ENCODE measurements at regions not wholly inside any gene's neighbourhood (a gene's known extent, or its start where the extent isn't known, plus 50 kb on each side); places are given as distances from the start of the nearest gene placed in this dataset.

DNA sequence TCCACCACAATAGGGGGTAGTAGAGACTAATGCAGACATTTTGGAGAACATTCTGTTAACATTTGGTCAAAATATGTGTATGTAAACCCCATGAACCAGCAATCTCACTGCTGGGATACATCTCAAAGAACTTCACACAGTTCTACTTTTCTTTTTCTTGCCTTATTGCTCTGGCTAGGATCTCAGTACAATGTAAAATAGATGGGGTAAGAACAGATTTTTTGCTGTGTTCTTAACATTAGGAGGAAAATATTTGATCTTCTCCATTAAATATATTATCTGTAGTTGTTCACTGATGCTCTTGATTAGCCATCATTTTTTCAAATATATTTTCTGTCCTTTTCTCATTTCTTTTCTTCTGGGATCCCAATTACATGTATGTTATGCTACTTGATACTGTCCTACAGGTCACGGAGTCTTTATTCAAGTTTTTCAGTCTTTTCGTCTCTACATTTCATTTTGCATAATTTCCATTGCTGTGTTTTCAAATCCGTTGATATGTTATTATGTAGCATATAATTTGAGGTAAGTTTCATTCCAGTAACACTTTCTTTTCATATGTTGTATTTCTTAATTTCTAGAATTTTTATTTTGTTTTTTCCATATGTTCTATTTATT, 352.2 kb downstream of the ZNF521 start:
- Histone ChIP-seq H3K4me1 (ENCODE audit: control insufficient read depth in 4 of 4, insufficient read depth in 4 of 4, low read length in 3 of 4) (no peaks in the 10 kb centered on the region), H3K9ac (ENCODE audit: low read depth in 1 of 2, low read length in 2 of 2) (no peak overlapping the region), H3K27me3 (ENCODE audit: control insufficient read depth in 4 of 4, insufficient read depth in 4 of 4, low read length in 3 of 4) (peaks cover 0 to 2% (median 0%) of the 10 kb centered on the region in 4 donors), H3K4me3 (ENCODE audit: low read depth in 1 of 3, low read length in 3 of 3) (no peak overlapping the region), H3K9me3 (ENCODE audit: control insufficient read depth in 4 of 4, low read length in 3 of 4) (peaks cover 1 to 7% (median 4%) of the 10 kb centered on the region in 4 donors), H3K36me3 (ENCODE audit: control insufficient read depth in 4 of 4, insufficient read depth in 3 of 4, low read depth in 1 of 4, low read length in 3 of 4) (no peaks in the 10 kb centered on the region), H3K27ac (ENCODE audit: low read depth in 1 of 2, low read length in 2 of 2) (no peak overlapping the region)
- DNase-seq (ENCODE audit: low spot score), result no peak
- TF ChIP-seq, protein P1, sequence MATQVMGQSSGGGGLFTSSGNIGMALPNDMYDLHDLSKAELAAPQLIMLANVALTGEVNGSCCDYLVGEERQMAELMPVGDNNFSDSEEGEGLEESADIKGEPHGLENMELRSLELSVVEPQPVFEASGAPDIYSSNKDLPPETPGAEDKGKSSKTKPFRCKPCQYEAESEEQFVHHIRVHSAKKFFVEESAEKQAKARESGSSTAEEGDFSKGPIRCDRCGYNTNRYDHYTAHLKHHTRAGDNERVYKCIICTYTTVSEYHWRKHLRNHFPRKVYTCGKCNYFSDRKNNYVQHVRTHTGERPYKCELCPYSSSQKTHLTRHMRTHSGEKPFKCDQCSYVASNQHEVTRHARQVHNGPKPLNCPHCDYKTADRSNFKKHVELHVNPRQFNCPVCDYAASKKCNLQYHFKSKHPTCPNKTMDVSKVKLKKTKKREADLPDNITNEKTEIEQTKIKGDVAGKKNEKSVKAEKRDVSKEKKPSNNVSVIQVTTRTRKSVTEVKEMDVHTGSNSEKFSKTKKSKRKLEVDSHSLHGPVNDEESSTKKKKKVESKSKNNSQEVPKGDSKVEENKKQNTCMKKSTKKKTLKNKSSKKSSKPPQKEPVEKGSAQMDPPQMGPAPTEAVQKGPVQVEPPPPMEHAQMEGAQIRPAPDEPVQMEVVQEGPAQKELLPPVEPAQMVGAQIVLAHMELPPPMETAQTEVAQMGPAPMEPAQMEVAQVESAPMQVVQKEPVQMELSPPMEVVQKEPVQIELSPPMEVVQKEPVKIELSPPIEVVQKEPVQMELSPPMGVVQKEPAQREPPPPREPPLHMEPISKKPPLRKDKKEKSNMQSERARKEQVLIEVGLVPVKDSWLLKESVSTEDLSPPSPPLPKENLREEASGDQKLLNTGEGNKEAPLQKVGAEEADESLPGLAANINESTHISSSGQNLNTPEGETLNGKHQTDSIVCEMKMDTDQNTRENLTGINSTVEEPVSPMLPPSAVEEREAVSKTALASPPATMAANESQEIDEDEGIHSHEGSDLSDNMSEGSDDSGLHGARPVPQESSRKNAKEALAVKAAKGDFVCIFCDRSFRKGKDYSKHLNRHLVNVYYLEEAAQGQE (IDR thresholded peaks at IDR 0.05), result no peak
- TF ChIP-seq FOXA2 (IDR thresholded peaks at IDR 0.05), result no peak
- TF ChIP-seq, protein P2, sequence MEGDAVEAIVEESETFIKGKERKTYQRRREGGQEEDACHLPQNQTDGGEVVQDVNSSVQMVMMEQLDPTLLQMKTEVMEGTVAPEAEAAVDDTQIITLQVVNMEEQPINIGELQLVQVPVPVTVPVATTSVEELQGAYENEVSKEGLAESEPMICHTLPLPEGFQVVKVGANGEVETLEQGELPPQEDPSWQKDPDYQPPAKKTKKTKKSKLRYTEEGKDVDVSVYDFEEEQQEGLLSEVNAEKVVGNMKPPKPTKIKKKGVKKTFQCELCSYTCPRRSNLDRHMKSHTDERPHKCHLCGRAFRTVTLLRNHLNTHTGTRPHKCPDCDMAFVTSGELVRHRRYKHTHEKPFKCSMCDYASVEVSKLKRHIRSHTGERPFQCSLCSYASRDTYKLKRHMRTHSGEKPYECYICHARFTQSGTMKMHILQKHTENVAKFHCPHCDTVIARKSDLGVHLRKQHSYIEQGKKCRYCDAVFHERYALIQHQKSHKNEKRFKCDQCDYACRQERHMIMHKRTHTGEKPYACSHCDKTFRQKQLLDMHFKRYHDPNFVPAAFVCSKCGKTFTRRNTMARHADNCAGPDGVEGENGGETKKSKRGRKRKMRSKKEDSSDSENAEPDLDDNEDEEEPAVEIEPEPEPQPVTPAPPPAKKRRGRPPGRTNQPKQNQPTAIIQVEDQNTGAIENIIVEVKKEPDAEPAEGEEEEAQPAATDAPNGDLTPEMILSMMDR (IDR thresholded peaks at IDR 0.05; ENCODE audit: low read depth, low read length, missing input control), result no peak
- TF ChIP-seq, protein P3, sequence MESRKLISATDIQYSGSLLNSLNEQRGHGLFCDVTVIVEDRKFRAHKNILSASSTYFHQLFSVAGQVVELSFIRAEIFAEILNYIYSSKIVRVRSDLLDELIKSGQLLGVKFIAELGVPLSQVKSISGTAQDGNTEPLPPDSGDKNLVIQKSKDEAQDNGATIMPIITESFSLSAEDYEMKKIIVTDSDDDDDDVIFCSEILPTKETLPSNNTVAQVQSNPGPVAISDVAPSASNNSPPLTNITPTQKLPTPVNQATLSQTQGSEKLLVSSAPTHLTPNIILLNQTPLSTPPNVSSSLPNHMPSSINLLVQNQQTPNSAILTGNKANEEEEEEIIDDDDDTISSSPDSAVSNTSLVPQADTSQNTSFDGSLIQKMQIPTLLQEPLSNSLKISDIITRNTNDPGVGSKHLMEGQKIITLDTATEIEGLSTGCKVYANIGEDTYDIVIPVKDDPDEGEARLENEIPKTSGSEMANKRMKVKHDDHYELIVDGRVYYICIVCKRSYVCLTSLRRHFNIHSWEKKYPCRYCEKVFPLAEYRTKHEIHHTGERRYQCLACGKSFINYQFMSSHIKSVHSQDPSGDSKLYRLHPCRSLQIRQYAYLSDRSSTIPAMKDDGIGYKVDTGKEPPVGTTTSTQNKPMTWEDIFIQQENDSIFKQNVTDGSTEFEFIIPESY (IDR thresholded peaks at IDR 0.05), result no peak
- 76% methylated on average over 3 of the region's 3 CpGs for WGBS

DNA sequence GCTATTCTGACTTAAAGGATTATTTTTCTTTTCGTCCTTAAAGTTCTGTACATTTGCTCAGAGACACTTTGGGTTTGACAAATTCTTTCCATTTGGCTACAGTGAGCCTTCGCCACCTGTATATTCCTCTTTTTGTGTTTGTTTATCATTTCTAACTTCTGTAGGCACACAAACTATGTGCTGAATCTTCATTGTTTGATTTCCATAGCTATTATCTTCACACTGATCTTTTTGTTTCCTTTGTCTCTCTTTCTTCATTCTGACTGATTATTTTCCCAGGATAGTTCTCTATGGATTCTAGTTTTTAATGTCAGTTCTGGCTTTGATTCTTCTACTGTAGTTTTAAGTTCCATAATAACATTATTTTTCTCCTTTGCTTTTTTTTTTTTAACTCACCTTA, 350.2 kb downstream of the ZNF521 start:
- TF ChIP-seq RAD21 (IDR thresholded peaks at IDR 0.05), result no peak
- TF ChIP-seq TAF1 (conservative IDR thresholded peaks at IDR 0.05), result no peak
- TF ChIP-seq JUND (IDR thresholded peaks at IDR 0.05), result no peak
- no peak for TF ChIP-seq FOXA2 (IDR thresholded peaks at IDR 0.05)
- TF ChIP-seq, protein P2 (IDR thresholded peaks at IDR 0.05; ENCODE audit: low read depth, low read length, missing input control), result no peak
- TF ChIP-seq HNF4A (conservative IDR thresholded peaks at IDR 0.05), result no peak
- TF ChIP-seq, protein P1 (IDR thresholded peaks at IDR 0.05), result no peak
- no peak for TF ChIP-seq EGR1 (IDR thresholded peaks at IDR 0.05; ENCODE audit: low read depth in 2 of 2)
- 72% methylated on average over 2 of the region's 2 CpGs for WGBS
- Histone ChIP-seq H3K27me3 (ENCODE audit: control insufficient read depth in 4 of 4, insufficient read depth in 4 of 4, low read length in 3 of 4) (peaks cover 0 to 2% (median 0%) of the 10 kb centered on the region in 4 donors), H3K4me3 (ENCODE audit: low read depth in 1 of 3, low read length in 3 of 3) (no peak overlapping the region), H3K9me3 (ENCODE audit: control insufficient read depth in 4 of 4, low read length in 3 of 4) (peaks cover 1 to 7% (median 4%) of the 10 kb centered on the region in 4 donors), H3K4me1 (ENCODE audit: control insufficient read depth in 4 of 4, insufficient read depth in 4 of 4, low read length in 3 of 4) (no peaks in the 10 kb centered on the region), H3K27ac (ENCODE audit: low read depth in 1 of 2, low read length in 2 of 2) (no peak overlapping the region), H3K36me3 (ENCODE audit: control insufficient read depth in 4 of 4, insufficient read depth in 3 of 4, low read depth in 1 of 4, low read length in 3 of 4) (no peaks in the 10 kb centered on the region), H3K9ac (ENCODE audit: low read depth in 1 of 2, low read length in 2 of 2) (no peak overlapping the region)
- no peak for DNase-seq (ENCODE audit: low spot score)

Measured in liver (tissue), 8 donors.